ENCODE measurements at regions not wholly inside any gene's neighbourhood (a gene's known extent, or its start where the extent isn't known, plus 50 kb on each side); places are given as distances from the start of the nearest gene placed in this dataset.
A peak's percentile ranks its signal among the peaks of the same experiment; 100 is the strongest.
"Not testable (repeated sequence)": the region's sequence is repeated elsewhere in the genome, so short reads cannot be mapped to it uniquely, and the experiment has no call there.

- peaks cover 0 to 4% of the 10 kb centered on the region in 2 donors for H3K4me1 Mint-ChIP-seq (ENCODE audit: low read depth in 2 of 2)
- peaks cover 0 to 3% of the 10 kb centered on the region in 2 donors for H3K9me3 Mint-ChIP-seq
- peaks cover 47 to 75% of the 10 kb centered on the region in 2 donors for H3K27me3 Mint-ChIP-seq
- no peak overlapping the region for H3K4me3 Mint-ChIP-seq
- H3K27ac Mint-ChIP-seq = no peak overlapping the region
- ATAC-seq (replicated peaks) = no peak
- no peak for DNase-seq
- H3K36me3 Mint-ChIP-seq (ENCODE audit: insufficient read depth) = no peaks in the 10 kb centered on the region
These were observed 97.0 kb upstream of the C1orf174 start for GRCh38 chr1:3996846-3997705.

GRCh38 chr1:3998086-3998485, 98.0 kb upstream of the C1orf174 start:
- no peaks in the 10 kb centered on the region for H3K36me3 Mint-ChIP-seq (ENCODE audit: insufficient read depth)
- ATAC-seq (replicated peaks) = no peak
- no peak for DNase-seq
- H3K9me3 Mint-ChIP-seq = no peaks in the 10 kb centered on the region
- H3K27me3 Mint-ChIP-seq = peaks cover 53 to 77% of the 10 kb centered on the region in 2 donors
- no peak overlapping the region for H3K4me3 Mint-ChIP-seq
- peaks cover 0 to 4% of the 10 kb centered on the region in 2 donors for H3K4me1 Mint-ChIP-seq (ENCODE audit: low read depth in 2 of 2)
- no peak overlapping the region for H3K27ac Mint-ChIP-seq

- ATAC-seq (replicated peaks) = not testable (repeated sequence)
These were observed 99.4 kb upstream of the C1orf174 start for GRCh38 chr1:3999514-3999913.

GRCh38 chr1:3999941-4000735, 100.1 kb upstream of the C1orf174 start:
- H3K36me3 Mint-ChIP-seq (ENCODE audit: insufficient read depth) = no peaks in the 10 kb centered on the region
- no peaks in the 10 kb centered on the region for H3K9me3 Mint-ChIP-seq
- H3K4me3 Mint-ChIP-seq = no peak overlapping the region
- DNase-seq = no peak
- peaks cover 0 to 4% of the 10 kb centered on the region in 2 donors for H3K4me1 Mint-ChIP-seq (ENCODE audit: low read depth in 2 of 2)
- ATAC-seq (replicated peaks) = no peak
- peaks cover 48 to 79% of the 10 kb centered on the region in 2 donors for H3K27me3 Mint-ChIP-seq
- no peak overlapping the region for H3K27ac Mint-ChIP-seq

More at GRCh38 chr1:3999514-3999913, 99.4 kb upstream of the C1orf174 start:
- not testable (repeated sequence) for H3K4me1 Mint-ChIP-seq (ENCODE audit: low read depth in 2 of 2); H3K4me3 Mint-ChIP-seq; H3K36me3 Mint-ChIP-seq (ENCODE audit: insufficient read depth); DNase-seq; H3K27ac Mint-ChIP-seq; H3K9me3 Mint-ChIP-seq
- H3K27me3 Mint-ChIP-seq = peaks cover 48 to 74% of the 10 kb centered on the region in 2 donors

- Mint-ChIP-seq H3K27ac (no peak overlapping the region), H3K27me3 (peaks cover 48 to 84% of the 10 kb centered on the region in 2 donors), H3K36me3 (ENCODE audit: insufficient read depth) (no peaks in the 10 kb centered on the region)
These were observed 100.8 kb upstream of the C1orf174 start for GRCh38 chr1:4000811-4001251.

GRCh38 chr1:4001461-4001860, 101.4 kb upstream of the C1orf174 start:
- DNase-seq = no peak
- Mint-ChIP-seq H3K36me3 (ENCODE audit: insufficient read depth) (no peaks in the 10 kb centered on the region), H3K27ac (no peak overlapping the region), H3K4me3 (no peak overlapping the region), H3K9me3 (no peaks in the 10 kb centered on the region), H3K4me1 (ENCODE audit: low read depth in 2 of 2) (peaks cover 0 to 4% of the 10 kb centered on the region in 2 donors), H3K27me3 (peaks cover 48 to 82% of the 10 kb centered on the region in 2 donors)
- no peak for ATAC-seq (replicated peaks)

More at GRCh38 chr1:4000811-4001251, 100.8 kb upstream of the C1orf174 start:
- DNase-seq = no peak
- Mint-ChIP-seq H3K4me1 (ENCODE audit: low read depth in 2 of 2) (peaks cover 0 to 4% of the 10 kb centered on the region in 2 donors), H3K9me3 (no peaks in the 10 kb centered on the region), H3K4me3 (no peak overlapping the region)
- ATAC-seq (replicated peaks) = no peak

GRCh38 chr1:4002061-4002521, 102.0 kb upstream of the C1orf174 start:
- DNase-seq (no peak), ATAC-seq (replicated peaks) (no peak)
- Mint-ChIP-seq H3K4me1 (ENCODE audit: low read depth in 2 of 2) (peaks cover 0 to under 1% of the 10 kb centered on the region in 2 donors), H3K9me3 (peaks cover 3 to 5% of the 10 kb centered on the region in 2 donors), H3K36me3 (ENCODE audit: insufficient read depth) (no peaks in the 10 kb centered on the region), H3K27me3 (peaks cover 42 to 75% of the 10 kb centered on the region in 2 donors), H3K4me3 (no peak overlapping the region), H3K27ac (no peak overlapping the region)

GRCh38 chr1:4002741-4003140, 102.7 kb upstream of the C1orf174 start:
- H3K4me1 Mint-ChIP-seq (ENCODE audit: low read depth in 2 of 2) = no peaks in the 10 kb centered on the region
- no peak for ATAC-seq (replicated peaks)

GRCh38 chr1:4003846-4004505, 103.9 kb upstream of the C1orf174 start:
- no peak overlapping the region for H3K27ac Mint-ChIP-seq
- H3K4me3 Mint-ChIP-seq = no peak overlapping the region

More at GRCh38 chr1:4002741-4003140, 102.7 kb upstream of the C1orf174 start:
- Mint-ChIP-seq H3K27ac (no peak overlapping the region), H3K36me3 (ENCODE audit: insufficient read depth) (no peaks in the 10 kb centered on the region), H3K27me3 (peaks cover 38 to 69% of the 10 kb centered on the region in 2 donors), H3K4me3 (no peak overlapping the region), H3K9me3 (peaks cover 6 to 12% of the 10 kb centered on the region in 2 donors)
- no peak for DNase-seq

GRCh38 chr1:4004635-4005430, 104.8 kb upstream of the C1orf174 start:
- Mint-ChIP-seq H3K27ac (peak overlapping the region in 1 of 2 donors; percentile 5), H3K9me3 (peaks cover 8 to 17% of the 10 kb centered on the region in 2 donors), H3K4me1 (ENCODE audit: low read depth in 2 of 2) (no peaks in the 10 kb centered on the region), H3K4me3 (no peak overlapping the region), H3K27me3 (peaks cover 18 to 52% of the 10 kb centered on the region in 2 donors), H3K36me3 (ENCODE audit: insufficient read depth) (no peaks in the 10 kb centered on the region)
- DNase-seq = no peak
- no peak for ATAC-seq (replicated peaks)

More at GRCh38 chr1:4003846-4004505, 103.9 kb upstream of the C1orf174 start:
- Mint-ChIP-seq H3K27me3 (peaks cover 26 to 57% of the 10 kb centered on the region in 2 donors), H3K9me3 (peaks cover 8 to 17% of the 10 kb centered on the region in 2 donors), H3K36me3 (ENCODE audit: insufficient read depth) (no peaks in the 10 kb centered on the region), H3K4me1 (ENCODE audit: low read depth in 2 of 2) (no peaks in the 10 kb centered on the region)
- no peak for ATAC-seq (replicated peaks)
- DNase-seq = no peak

GRCh38 chr1:4005431-4005830, 105.4 kb upstream of the C1orf174 start:
- no peak overlapping the region for H3K4me3 Mint-ChIP-seq
- peaks cover 8 to 17% of the 10 kb centered on the region in 2 donors for H3K9me3 Mint-ChIP-seq
- no peaks in the 10 kb centered on the region for H3K36me3 Mint-ChIP-seq (ENCODE audit: insufficient read depth)
- no peaks in the 10 kb centered on the region for H3K4me1 Mint-ChIP-seq (ENCODE audit: low read depth in 2 of 2)
- peak overlapping the region in 1 of 2 donors; percentile 5 for H3K27ac Mint-ChIP-seq
- peaks cover 14 to 51% of the 10 kb centered on the region in 2 donors for H3K27me3 Mint-ChIP-seq
- ATAC-seq (replicated peaks) (no peak), DNase-seq (no peak)

GRCh38 chr1:4006676-4007374, 106.8 kb upstream of the C1orf174 start:
- Mint-ChIP-seq H3K36me3 (ENCODE audit: insufficient read depth) (no peaks in the 10 kb centered on the region), H3K4me1 (ENCODE audit: low read depth in 2 of 2) (no peaks in the 10 kb centered on the region), H3K27me3 (peaks cover 13 to 48% of the 10 kb centered on the region in 2 donors), H3K4me3 (no peak overlapping the region), H3K27ac (no peak overlapping the region), H3K9me3 (peaks cover 8 to 17% of the 10 kb centered on the region in 2 donors)
- DNase-seq = no peak
- no peak for ATAC-seq (replicated peaks)

All from effector memory CD8-positive, alpha-beta T cell (primary cell).